SH-SY5Y (cell line): ENCODE measurements at regions not wholly inside any gene's neighbourhood (a gene's known extent, or its start where the extent isn't known, plus 50 kb on each side); places are given as distances from the start of the nearest gene placed in this dataset.

ENCODE experiments used
- GATA2 ChIP-seq: IDR thresholded peaks from 2 replicates; pipeline ENCODE4 v1.6.1; 2011; ENCODE audit warnings: mild to moderate bottlenecking, low read depth, low read length
- GATA3 ChIP-seq: IDR thresholded peaks from 2 replicates; pipeline ENCODE4 v1.6.1; 2011; ENCODE audit warnings: low read depth, mild to moderate bottlenecking, low read length, moderate library complexity

- no peak for TF ChIP-seq GATA3
- TF ChIP-seq GATA2, result no peak
These were observed 186.8 kb upstream of the TMTC1 start for GRCh38 chr12:29970501-29970900.

GRCh38 chr12:29962276-29963035 lies 178.7 kb upstream of the TMTC1 start:
- no peak for TF ChIP-seq GATA2
- TF ChIP-seq GATA3, result no peak

- TF ChIP-seq GATA2 (no peak), GATA3 (no peak)
These were observed 177.5 kb upstream of the TMTC1 start for GRCh38 chr12:29961231-29961630.

- TF ChIP-seq GATA2, result no peak
- TF ChIP-seq GATA3, result no peak
These were observed 176.4 kb upstream of the TMTC1 start for GRCh38 chr12:29960122-29960521.

- TF ChIP-seq GATA2, result no peak
- TF ChIP-seq GATA3, result no peak
These were observed 174.1 kb upstream of the TMTC1 start for GRCh38 chr12:29957835-29958234.

- TF ChIP-seq GATA3 (no peak), GATA2 (no peak)
These were observed 162.2 kb upstream of the TMTC1 start for GRCh38 chr12:29945904-29946303.

GRCh38 chr12:29944269-29945000 lies 160.7 kb upstream of the TMTC1 start:
- TF ChIP-seq GATA3 (no peak), GATA2 (no peak)

- TF ChIP-seq GATA2, result no peak
- no peak for TF ChIP-seq GATA3
These were observed 159.9 kb upstream of the TMTC1 start for GRCh38 chr12:29943683-29944082.

- TF ChIP-seq GATA3, result no peak
- no peak for TF ChIP-seq GATA2
These were observed 157.1 kb upstream of the TMTC1 start for GRCh38 chr12:29940811-29941210.

GRCh38 chr12:29930503-29930902 lies 146.8 kb upstream of the TMTC1 start:
- TF ChIP-seq GATA2, result no peak
- TF ChIP-seq GATA3, result no peak

- TF ChIP-seq GATA3 (no peak), GATA2 (no peak)
These were observed 145.6 kb upstream of the TMTC1 start for GRCh38 chr12:29929295-29929694.

GRCh38 chr12:29921307-29921706 lies 137.6 kb upstream of the TMTC1 start:
- TF ChIP-seq GATA3 (no peak), GATA2 (no peak)

- TF ChIP-seq GATA2 (no peak), GATA3 (no peak)
These were observed 124.4 kb upstream of the TMTC1 start for GRCh38 chr12:29908157-29908556.

GRCh38 chr12:29907461-29907860 lies 123.7 kb upstream of the TMTC1 start:
- TF ChIP-seq GATA2, result no peak
- no peak for TF ChIP-seq GATA3

- no peak for TF ChIP-seq GATA2
- no peak for TF ChIP-seq GATA3
These were observed 118.3 kb upstream of the TMTC1 start for GRCh38 chr12:29902043-29902442.
